ENCODE measurements at regions not wholly inside any gene's neighbourhood (a gene's known extent, or its start where the extent isn't known, plus 50 kb on each side); places are given as distances from the start of the nearest gene placed in this dataset.

DNA sequence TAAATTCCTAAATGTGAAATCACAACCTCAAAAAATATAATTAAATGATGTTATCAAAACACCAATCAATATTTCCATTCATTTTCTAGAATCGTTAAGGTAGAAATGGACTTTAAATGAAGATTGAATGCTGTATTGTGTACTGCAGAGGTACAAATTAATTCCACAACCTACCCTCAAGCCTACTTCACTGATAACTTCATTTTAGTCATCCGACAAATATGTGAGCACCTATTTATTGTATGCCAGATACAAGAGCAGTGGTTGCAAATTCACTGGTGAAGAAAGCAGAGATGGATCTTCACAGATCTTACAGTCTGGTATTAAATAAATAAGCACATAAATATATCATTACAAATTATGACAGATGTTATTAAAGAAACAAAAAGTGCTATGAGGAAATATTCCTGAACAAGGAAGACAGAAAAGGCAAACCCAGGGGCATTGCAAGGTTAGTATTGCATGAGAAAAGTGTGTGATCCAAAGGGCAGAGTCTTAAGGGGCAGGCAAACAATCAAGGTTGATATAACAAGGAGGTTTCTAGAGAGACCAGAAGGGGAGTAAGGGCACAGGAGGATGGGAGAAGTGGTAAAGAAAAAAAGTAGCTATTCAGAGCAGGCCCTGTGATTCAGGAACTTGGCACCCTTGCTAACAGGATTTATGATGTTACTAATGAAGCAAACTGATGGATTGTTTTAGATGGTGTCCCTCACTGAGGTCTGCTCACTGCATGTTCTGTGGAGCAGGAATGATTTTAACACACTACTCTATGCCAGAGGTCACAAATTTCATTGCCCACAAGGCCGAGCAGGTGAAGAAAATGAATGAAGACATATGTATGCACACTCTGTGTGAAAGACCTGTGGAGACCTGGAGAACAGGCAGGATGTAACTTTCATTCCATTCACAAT, 128.0 kb upstream of the CCDC150 start:
- 57 to 66% methylated on average over 3 of the region's 3 CpGs for WGBS, 2 donors
- intact Hi-C loops (cut with DNase I; ENCODE audit: low total_unique reads): no loop called here
- no peak for DNase-seq (ENCODE audit: low spot score in 2 of 2)
- H3K4me3 ChIP-seq (ENCODE audit: low read depth, poor library complexity, severe bottlenecking): no peak overlapping the region
- TF ChIP-seq, protein P1, sequence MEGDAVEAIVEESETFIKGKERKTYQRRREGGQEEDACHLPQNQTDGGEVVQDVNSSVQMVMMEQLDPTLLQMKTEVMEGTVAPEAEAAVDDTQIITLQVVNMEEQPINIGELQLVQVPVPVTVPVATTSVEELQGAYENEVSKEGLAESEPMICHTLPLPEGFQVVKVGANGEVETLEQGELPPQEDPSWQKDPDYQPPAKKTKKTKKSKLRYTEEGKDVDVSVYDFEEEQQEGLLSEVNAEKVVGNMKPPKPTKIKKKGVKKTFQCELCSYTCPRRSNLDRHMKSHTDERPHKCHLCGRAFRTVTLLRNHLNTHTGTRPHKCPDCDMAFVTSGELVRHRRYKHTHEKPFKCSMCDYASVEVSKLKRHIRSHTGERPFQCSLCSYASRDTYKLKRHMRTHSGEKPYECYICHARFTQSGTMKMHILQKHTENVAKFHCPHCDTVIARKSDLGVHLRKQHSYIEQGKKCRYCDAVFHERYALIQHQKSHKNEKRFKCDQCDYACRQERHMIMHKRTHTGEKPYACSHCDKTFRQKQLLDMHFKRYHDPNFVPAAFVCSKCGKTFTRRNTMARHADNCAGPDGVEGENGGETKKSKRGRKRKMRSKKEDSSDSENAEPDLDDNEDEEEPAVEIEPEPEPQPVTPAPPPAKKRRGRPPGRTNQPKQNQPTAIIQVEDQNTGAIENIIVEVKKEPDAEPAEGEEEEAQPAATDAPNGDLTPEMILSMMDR (IDR thresholded peaks at IDR 0.05): no peak
- TF ChIP-seq POLR2A (IDR thresholded peaks at IDR 0.05): no peak

GRCh38 chr2:196513796-196514526, 125.6 kb upstream of the CCDC150 start:
- intact Hi-C loops (cut with DNase I; ENCODE audit: low total_unique reads): no loop called here
- H3K4me3 ChIP-seq (ENCODE audit: low read depth, poor library complexity, severe bottlenecking): no peak overlapping the region
- no peak for TF ChIP-seq POLR2A (IDR thresholded peaks at IDR 0.05)
- TF ChIP-seq, protein P1 (IDR thresholded peaks at IDR 0.05): no peak
- no peak for DNase-seq (ENCODE audit: low spot score in 2 of 2)
- WGBS, 2 donors: 92 to 94% methylated on average over 10 to 11 of the region's 11 CpGs

GRCh38 chr2:196514641-196515040, 124.9 kb upstream of the CCDC150 start:
- DNase-seq (ENCODE audit: low spot score in 2 of 2): no peak
- H3K4me3 ChIP-seq (ENCODE audit: low read depth, poor library complexity, severe bottlenecking): no peak overlapping the region
- WGBS, 2 donors: 60 to 73% methylated on average over 5 of the region's 5 CpGs

GRCh38 chr2:196515051-196515450, 124.5 kb upstream of the CCDC150 start:
- TF ChIP-seq, protein P1 (IDR thresholded peaks at IDR 0.05): no peak
- no peak for TF ChIP-seq POLR2A (IDR thresholded peaks at IDR 0.05)

More at GRCh38 chr2:196514641-196515040, 124.9 kb upstream of the CCDC150 start:
- no peak for TF ChIP-seq POLR2A (IDR thresholded peaks at IDR 0.05)
- TF ChIP-seq, protein P1 (IDR thresholded peaks at IDR 0.05): no peak
- intact Hi-C loops (cut with DNase I; ENCODE audit: low total_unique reads): no loop called here

DNA sequence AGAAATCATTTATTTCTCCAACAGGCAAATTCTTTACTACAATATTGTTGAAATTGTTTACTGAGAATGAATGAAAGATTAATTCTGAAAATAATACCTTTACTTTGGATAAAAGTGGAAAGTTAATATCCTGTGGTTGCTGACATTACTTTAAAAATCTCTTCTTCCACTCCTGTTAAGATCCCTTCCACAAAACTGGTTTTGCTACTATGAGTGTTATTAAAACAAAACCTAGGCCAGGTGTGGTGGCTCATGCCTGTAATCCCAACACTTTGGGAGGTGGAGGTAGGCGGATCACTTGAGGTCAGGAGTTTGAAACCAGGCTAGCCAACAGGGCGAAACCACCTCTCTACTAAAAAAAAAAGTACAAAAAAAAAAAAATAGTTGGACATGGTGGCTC, 123.9 kb upstream of the CCDC150 start:
- no peak overlapping the region for H3K4me3 ChIP-seq (ENCODE audit: low read depth, poor library complexity, severe bottlenecking)
- WGBS, 2 donors: 34 to 72% methylated on average over 2 of the region's 2 CpGs
- no peak for TF ChIP-seq POLR2A (IDR thresholded peaks at IDR 0.05)
- TF ChIP-seq, protein P1 (IDR thresholded peaks at IDR 0.05): no peak
- intact Hi-C loops (cut with DNase I; ENCODE audit: low total_unique reads): no loop called here
- DNase-seq (ENCODE audit: low spot score in 2 of 2): no peak

More at GRCh38 chr2:196515051-196515450, 124.5 kb upstream of the CCDC150 start:
- DNase-seq (ENCODE audit: low spot score in 2 of 2): no peak
- no peak overlapping the region for H3K4me3 ChIP-seq (ENCODE audit: low read depth, poor library complexity, severe bottlenecking)
- intact Hi-C loops (cut with DNase I; ENCODE audit: low total_unique reads): no loop called here
- WGBS, 2 donors: 64 to 65% methylated on average over 10 of the region's 11 CpGs

All from lower leg skin (tissue), 4 donors.